ENCODE measurements at regions not wholly inside any gene's neighbourhood (a gene's known extent, or its start where the extent isn't known, plus 50 kb on each side); places are given as distances from the start of the nearest gene placed in this dataset.
A peak's percentile ranks its signal among the peaks of the same experiment; 100 is the strongest.

DNA sequence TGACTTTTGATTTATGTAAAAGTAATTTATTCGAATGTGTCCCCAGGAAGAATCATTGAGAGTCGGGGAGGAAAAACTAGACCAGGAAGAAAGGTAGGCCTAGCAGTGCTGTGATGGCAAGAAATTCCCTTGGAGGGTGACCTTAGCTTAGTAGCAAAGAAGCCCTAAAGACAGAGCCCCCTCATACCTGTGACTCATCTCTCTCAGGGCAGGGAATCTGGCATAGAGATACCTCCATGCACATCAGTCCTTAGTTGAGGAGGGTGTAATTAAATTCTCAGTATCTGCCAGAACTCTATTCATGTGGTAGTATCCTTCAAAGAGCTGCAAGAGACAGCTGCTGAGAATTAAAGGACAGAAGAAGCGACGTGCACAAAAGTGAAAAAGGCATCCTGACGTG lies 360.3 kb downstream of the FBXO15 start:
- DNase-seq: no peak

DNA sequence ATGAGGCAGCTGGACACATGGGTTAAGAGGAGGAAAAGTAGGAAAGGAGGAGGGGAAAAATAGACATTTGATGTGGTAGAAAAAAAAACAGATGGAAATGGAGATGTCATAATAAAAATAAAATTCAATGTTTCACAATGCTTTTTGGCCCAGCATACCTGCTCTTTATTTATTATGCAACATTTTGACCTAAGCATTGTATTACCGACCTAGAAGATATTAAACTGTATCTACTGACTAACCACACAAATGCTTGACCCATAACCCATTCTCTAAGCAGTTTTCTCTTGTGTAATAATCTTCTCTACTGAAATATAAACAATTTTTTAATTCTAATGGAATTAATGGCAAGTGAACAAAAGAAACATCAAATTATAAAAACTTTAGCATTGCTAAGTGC lies 362.3 kb downstream of the FBXO15 start:
- DNase-seq: no peak

DNA sequence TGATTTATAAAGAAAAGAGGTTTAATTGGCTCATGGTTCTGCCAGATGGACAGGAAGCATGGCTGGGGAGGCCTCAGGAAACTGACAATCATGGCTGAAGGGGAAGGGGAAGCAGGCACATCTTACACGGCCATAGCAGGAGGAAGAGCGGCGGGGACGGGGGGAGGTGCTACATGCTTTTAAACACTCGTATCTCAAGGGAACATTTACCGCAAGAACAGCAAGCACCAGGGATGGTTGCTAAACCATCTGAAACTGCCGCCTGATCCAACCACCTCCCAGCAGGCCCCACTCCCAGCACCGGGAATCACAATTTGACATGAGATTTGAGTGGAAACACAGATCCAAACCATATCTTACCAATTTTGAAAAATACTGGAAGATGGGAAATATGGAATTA lies 362.8 kb downstream of the FBXO15 start:
- DNase-seq: no peak

DNA sequence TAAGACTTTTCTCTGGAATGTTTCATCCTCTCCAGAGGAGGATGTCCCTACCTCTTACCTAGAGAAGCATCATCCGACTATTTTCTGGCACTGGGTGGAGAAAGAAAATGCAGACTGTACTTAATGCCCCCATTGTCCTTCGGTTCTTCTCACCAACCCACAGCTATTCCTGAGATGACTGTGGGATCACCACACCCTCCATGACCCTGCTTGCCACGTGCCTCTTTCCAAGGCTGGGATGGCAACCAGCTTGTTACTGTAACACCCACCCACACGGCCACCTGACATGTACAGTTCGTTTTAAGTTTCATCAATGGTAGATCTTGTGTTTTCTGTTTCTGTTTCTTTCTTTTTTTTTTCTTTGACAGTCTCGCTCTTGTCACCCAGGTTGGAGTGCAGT lies 365.2 kb downstream of the FBXO15 start:
- DNase-seq: no peak

DNA sequence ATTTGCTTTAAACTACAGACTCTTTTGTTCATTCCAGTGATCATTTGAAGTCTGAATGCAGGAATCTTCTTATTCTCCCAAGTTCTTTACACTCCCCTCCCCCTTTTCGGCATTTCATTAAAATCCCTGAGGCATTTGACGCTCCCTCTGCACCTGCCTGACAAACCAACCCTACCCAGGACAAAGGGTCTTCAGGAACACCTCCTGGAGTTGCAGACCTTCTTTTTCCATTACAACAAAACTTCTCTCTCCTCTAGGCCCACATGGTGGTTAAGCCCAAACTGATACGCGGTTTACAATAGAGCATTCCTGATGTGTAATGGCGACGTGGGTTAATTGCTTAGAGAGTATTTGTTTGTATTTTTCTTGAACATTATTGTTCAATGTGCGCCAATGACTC lies 367.4 kb downstream of the FBXO15 start:
- DNase-seq: no peak

DNA sequence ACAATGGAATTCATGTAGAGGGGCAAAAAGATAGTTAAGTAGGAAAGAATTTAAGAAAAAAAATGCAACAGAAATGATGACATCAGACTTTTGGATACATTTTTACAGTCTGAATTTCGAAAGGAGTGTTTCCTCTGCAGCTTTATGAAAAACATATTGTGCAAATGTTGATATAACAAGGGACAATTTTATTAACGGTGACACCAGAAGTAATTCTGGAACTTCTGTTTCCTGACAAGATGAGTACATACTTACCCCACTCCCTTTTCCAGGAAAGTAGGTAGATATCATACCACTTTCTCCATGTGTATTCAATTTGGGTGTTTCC lies 369.6 kb downstream of the FBXO15 start:
- DNase-seq: no peak

DNA sequence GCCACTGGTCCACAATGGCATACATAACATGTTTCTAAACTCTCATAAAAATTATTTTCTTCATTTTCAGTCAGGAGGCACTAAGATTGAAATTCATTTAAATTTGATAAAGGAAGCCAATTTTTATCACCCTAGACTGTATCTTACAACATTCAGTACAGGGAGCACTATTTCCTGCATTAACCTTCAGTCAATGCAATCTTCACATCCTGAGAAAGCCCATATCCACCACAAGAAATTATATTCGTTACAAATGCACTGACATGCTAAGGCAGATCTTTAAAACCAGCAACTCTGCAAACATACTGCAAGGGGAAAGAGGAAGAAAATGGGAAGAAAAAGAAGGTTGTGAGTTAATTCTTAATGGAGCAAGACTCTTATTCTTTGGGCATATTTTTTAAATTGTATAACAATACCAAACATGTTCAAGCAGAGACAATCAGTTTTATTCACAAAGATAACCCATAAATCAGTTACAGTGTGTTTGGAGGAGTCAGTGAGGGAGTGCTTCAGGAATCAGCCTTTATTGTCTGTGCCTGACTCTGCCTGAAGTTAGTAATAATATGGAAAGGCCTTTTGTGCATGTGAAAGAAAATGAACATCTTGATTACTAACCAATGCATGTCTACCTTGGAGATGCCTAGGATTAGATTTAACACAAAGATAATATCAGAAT lies 370.1 kb downstream of the FBXO15 start:
- DNase-seq: no peak

DNA sequence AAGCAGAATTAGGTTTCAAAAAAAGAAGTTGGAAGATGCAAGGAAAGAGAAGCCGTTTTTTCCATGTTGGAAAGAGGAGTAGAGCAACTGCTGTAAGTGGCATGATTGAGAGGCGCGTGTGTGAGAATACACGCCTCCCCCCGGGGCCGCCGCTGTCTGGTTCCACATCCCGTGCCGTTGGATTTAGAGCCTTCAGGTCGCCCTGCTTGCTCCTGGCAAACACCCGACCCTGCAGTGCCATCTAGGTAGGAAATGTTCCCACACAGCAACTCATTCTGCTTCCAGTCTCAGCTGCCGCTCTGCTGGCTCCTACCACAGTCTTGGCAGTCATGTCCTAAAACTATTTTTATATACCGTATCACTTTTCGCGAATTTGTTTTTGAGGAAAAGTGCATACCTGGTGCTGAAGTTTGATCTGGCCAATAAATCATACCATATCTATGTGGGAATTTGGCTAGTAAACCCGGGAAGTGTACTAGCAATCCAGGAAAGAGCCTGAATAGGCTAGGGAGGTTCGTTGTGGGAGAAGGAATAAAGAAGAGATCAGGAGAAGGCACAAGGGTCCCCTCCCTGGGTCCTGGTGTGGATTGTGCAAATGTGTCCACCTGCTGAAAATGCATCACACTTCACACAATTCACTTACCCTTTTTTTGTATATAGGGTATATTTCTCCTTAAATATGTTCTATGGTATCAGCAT lies 372.7 kb downstream of the FBXO15 start:
- peak; percentile 35 for DNase-seq

DNA sequence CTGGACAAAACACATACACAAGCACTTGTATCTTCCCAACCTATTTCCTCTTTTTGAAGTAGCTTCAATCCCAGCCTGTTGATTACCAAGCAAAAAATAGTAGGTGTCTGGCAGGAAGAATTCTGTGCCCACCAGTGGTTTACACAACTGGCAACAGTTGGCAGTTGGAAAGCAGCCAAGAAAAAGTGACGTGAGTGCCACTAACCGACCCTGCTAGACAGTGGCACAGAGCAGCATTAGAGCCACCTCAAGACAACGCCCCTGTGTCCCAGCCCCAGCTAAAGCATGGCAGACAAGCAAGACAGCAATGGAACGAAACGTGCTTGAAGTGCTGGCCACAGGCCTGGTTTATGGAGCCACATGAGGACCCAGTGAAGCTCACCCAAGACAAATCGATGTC lies 379.6 kb downstream of the FBXO15 start:
- no peak for DNase-seq

DNA sequence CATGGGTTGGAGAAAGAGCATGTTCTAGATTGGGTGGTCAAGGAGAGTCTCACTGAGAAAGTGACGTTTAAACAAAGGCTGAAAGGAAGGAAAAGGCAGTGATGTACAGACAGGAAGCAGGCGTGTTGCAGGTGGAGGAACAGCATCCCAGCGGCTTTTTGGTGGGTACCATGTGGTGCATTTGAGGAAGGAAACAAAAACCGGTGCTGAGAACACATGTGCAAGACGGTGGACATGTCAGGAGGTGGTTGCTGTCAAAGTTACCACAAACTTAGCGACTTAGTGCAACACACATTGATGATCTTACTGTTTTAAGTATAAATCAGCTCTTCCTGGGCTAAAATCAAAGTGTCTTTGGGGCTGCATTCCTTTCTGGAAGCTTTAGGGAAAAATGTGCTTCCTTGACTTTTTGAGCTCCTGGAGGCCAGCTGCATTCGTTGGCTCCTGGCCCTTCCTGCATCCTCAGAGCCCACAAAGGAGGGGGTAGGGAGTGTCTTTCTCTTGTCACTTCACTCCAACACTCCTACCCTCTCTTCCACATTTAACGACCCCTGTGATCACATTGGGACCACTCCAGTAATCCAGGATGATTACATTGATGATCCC lies 380.6 kb downstream of the FBXO15 start:
- DNase-seq: no peak

DNA sequence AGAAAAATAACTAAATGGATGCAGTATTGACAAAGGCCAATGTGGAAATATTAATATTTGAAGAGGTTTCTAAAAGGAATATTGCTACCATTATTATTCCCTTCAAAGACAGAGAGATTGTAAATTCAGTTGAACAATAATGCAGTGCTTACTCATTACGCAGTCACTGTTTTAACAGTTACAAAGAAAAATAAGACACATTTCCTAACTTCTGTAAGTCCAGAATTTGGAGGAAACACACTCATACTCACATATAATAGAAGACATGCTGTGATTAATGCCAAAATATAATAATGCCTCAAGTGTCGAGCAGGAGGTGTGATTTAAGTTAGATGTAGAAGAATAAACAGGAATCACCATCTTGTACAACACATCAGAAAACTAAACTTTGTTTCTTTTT lies 389.2 kb downstream of the FBXO15 start:
- no peak for DNase-seq

DNA sequence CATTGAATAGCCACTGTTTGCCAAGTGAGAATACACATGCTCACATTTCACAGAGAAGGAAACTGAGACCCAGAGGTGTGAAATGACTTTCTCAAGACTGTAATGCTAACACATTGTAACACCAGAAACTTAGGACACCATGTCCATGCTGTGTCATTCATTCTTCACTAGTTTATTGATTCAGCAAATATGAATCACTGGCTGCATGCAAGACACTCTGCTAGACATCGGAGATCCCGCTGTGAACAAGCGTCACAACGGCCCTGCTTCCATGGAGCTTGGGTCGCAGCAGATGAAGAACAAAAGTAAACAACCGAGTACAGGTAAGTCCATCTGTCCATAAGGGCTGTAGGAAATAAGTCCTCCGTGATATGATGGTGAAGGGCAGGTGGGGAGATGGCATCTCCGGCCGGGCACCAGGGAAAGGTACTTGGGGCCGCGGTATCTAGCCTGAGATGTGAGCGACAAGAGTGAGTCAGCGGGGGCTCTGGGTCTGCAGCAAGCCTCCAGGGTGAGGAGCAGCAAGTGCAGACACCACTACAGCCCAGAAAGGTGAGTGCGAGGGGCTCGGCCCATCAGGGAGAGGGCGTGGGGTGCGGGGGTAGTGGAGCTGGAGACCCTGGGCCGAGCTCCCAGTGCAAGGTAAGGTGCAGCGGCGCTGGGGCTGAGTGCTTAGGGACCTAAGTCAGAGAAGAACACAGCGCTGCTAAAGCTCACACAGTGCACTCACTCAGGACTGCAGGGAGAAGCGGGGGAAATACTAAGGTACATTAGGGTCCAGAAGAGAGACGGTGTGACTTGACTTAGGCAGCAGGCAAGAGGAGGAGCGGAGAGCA lies 391.2 kb downstream of the FBXO15 start:
- DNase-seq: no peak

DNA sequence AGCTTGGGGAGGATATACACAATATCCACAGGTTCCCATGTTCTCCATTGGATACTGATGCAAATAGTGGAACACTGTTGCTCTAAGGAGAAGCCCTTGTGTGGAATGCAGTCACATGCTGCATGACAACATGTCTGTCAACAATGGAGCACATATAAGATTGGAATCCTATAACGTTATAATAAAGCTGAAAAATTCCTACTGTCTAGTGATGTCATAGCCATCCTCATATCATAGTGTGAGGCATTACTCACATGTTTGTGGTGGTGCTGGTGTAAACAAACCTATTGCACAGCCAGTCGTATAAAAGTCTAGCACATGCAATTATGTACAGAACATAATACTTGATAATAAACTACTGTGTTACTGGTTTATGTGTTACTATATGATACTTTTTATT lies 394.7 kb downstream of the FBXO15 start:
- no peak for DNase-seq

DNA sequence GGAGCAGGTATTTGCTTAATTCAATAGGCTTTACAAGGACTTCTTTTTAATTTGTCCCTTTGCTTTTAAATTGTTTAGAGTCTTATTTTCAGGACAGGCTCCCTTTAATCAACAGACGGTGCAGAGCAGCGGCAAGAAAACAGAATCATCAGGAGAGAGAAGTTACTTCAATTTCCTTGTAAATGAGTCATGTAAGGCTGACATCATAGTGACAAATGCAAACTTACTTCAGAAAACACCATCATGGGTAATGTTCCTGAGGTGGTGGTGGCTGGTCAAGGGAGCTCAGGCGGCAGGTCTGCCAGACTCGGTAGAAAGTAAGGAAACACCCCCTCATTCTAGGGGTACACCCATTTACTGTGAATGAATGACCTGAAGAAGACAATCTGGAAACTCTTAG lies 395.1 kb downstream of the FBXO15 start:
- no peak for DNase-seq

DNA sequence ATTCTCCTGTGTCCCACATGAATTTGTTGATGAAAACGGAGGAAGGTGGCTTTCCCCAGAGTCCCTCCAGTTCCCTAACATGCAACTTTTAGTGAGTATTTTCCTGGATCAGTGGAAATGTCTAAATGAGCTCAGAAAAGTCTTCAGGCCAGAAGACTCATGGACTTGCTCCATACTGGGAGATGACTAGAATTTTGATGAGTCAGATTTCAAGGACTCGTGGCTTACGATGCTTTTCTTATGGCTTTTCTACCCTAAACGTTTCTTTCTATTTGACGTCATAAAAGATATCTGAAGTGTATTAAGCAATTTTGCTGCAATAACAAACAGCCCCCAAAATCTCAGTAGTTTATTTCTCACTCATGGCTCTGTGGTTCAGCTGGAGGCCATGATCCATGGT lies 397.6 kb downstream of the FBXO15 start:
- no peak for DNase-seq

DNA sequence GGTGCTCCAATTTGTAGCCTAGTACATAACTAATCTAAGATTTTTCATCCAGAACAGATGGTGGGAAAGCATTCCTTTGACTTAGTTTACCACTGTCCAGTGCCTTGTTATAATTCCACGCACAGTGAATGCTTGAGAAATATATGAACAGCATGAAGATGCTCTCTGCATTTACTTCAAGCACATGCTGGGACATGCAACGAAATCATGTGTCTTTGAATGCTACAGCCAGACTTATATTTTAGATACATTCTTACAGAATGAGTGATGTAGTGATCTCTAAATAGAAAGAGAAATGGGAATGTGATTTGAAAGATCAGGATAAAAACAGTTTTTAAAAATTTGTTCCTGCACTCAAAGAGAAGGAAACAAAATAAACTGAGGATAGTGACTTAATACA lies 398.3 kb downstream of the FBXO15 start:
- no peak for DNase-seq

DNA sequence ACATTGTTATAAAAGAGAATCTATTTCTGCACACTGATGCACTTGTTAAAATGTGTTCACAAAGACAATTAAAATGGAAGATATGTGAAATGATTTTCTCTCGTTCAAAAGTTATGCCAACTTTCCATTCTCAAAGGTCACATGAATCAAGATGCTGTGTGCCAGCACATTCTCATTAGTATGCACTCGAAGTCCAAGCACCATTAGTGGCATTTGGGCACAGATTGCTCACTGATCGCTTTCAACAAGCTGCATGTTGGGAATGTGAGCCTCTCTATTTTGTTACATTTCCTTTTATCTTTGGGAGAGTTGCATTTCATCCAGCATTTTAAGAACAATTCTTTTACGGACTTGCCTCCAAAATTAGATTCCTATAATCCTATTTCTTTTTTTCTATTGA lies 398.9 kb downstream of the FBXO15 start:
- DNase-seq: no peak

DNA sequence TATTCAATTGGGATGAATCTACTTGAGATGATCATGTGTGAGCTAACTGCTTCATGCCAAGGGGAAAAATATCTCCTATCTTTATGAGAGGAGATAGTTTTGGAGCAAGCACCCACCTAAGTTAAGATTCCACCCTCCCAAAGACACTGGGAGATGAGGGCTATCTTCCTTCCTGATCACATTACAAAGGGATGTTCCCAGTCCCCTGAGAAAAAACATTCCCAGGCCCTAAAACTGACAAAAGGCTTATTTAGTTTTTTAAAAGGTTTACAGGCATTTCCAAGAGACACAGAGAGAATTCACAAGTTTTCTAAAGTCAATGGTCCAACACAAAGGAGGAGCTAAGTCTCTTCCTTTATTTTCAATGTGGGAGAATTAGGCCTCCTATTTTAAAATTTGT lies 401.5 kb downstream of the FBXO15 start:
- no peak for DNase-seq

DNA sequence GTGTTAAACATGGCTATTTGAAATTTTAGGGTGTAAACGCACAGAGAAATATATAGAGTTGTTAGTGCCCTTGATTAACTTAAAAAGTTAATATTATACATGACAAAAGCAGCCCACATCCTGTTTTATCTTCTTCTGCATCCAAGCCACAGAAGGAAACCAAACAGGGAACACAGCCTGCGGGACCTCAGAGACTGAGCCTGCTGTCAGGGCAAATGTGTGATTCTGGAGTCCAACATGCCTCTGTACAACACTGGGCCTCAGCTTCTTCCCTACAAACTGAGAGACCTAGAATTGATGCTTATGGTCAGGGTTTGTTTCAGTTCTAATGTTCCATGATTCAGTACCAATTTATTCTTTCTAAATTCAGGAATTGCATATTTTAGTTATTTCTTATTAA lies 404.7 kb downstream of the FBXO15 start:
- DNase-seq: no peak

DNA sequence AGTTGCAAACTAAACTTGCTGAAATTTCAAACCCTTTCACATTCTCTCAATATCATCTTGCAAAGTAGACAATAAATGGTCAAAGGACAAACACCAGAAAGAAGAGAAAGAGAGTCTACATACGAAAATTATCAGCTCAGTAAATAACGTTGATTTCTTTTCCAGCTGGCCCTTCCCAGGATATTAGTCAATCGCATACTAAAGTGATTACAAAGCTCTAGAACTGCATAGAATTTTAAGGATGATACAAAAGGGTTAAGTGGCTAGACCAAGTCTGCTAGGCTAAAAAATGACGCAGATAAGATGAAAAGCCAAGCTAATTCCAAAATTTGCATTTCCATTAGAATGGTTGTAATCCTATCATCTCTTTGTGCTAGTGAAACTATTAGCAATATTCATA lies 405.7 kb downstream of the FBXO15 start:
- DNase-seq: no peak

DNA sequence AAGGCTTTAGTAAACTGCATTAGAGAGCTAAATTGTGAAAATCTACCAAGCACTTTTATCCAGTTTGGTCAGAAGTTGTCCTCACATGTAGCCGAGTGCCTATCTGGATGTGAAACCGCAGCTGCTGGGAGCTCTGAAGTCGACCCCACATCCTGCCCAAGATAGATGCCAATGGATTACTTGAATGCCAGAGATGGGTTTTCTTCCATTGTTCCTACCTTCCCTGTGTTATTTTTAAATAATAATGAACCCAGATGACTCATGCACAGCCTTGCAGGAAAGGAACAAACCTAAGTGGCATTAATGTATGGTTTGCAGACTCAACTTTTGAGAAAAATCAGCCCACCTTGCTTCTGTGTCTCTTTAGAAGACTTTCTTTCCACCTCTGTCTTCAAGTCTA lies 408.5 kb downstream of the FBXO15 start:
- DNase-seq: no peak

DNA sequence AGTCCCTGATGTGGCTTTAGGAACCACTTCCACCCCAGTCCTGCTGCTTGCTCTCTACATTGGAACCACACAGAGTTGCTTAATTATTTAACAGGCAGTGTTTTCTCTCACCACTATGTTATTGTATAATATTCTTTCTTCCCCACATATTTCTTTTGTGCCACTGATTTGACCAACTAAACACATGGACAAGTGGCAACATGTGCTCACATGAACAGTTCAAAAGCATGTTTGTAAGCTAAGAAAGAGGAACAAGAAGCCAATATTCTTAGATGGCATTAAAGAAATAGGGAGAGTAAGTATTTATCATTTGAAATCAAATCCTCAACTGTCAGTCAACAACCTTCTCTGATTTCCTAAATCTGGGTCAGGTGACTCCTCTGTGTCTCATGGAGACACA lies 409.6 kb downstream of the FBXO15 start:
- DNase-seq: no peak

DNA sequence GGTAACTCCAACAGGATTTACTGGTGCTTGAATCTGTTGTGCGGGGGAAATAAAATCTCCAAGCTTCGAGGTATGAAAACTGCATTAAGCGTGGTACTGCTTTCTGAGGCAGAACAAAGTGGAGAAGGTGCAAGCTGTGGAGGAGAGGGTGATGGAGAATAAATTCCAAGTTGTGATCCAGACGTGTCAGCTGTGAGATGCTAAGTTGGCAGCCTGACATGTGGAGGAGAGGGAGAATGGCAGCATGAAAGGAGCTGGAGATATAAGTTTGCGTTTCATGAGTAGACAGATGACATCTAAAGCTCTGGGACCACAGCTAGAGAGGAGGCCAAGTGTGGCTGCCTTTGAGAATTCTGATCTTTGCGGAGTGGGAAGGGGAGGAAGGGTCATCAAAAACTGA lies 411.8 kb downstream of the FBXO15 start:
- no peak for DNase-seq

Measured in right kidney (tissue), 1 donor.